ENCODE measurements at regions not wholly inside any gene's neighbourhood (a gene's known extent, or its start where the extent isn't known, plus 50 kb on each side); places are given as distances from the start of the nearest gene placed in this dataset.

DNA sequence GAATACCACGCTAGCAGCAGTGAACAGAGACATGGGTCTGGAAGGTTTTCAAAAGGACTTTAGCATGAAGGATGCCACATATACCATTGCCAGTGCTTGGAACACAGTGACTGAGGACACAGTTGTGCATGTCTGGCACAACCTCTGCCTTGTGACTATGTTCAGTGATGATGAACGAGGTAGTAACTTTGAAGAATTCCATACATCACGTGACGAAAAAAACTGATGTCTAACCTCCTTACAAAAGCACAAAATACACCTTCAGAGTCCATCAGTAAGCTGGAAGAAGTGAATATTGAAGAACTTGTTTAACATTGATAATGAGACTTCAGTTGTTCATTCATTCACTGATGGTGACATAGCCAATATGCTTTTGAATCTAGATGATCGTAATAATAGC is 594.8 kb upstream of the GRM7 start:
- no peak overlapping the region for H3K4me3 Mint-ChIP-seq (ENCODE audit: unreplicated experiment)
- no peak for TF ChIP-seq CTCF (IDR thresholded peaks at IDR 0.05)
- H3K9me3 Mint-ChIP-seq (ENCODE audit: unreplicated experiment), result peaks cover 49% of the 10 kb centered on the region
- H3K27me3 Mint-ChIP-seq (ENCODE audit: unreplicated experiment), result no peaks in the 10 kb centered on the region
- no peak overlapping the region for H3K27ac Mint-ChIP-seq (ENCODE audit: unreplicated experiment)
- H3K36me3 Mint-ChIP-seq (ENCODE audit: unreplicated experiment), result no peaks in the 10 kb centered on the region
- no peak for DNase-seq (ENCODE audit: extremely low spot score, unreplicated experiment)
- no peaks in the 10 kb centered on the region for H3K4me1 Mint-ChIP-seq (ENCODE audit: unreplicated experiment)

- H3K4me1 Mint-ChIP-seq (ENCODE audit: unreplicated experiment), result no peaks in the 10 kb centered on the region
- no peak for TF ChIP-seq CTCF (IDR thresholded peaks at IDR 0.05)
- peaks cover 50% of the 10 kb centered on the region for H3K9me3 Mint-ChIP-seq (ENCODE audit: unreplicated experiment)
- no peak overlapping the region for H3K27ac Mint-ChIP-seq (ENCODE audit: unreplicated experiment)
- no peaks in the 10 kb centered on the region for H3K36me3 Mint-ChIP-seq (ENCODE audit: unreplicated experiment)
- H3K4me3 Mint-ChIP-seq (ENCODE audit: unreplicated experiment), result no peak overlapping the region
- H3K27me3 Mint-ChIP-seq (ENCODE audit: unreplicated experiment), result no peaks in the 10 kb centered on the region
- DNase-seq (ENCODE audit: extremely low spot score, unreplicated experiment), result no peak
Observed at GRCh38 chr3:6273878-6274277, 587.0 kb upstream of the GRM7 start.

- TF ChIP-seq CTCF (IDR thresholded peaks at IDR 0.05), result no peak
- Mint-ChIP-seq H3K27ac (ENCODE audit: unreplicated experiment) (no peak overlapping the region), H3K27me3 (ENCODE audit: unreplicated experiment) (no peaks in the 10 kb centered on the region)
Observed at GRCh38 chr3:6281662-6282061, 579.3 kb upstream of the GRM7 start.

DNA sequence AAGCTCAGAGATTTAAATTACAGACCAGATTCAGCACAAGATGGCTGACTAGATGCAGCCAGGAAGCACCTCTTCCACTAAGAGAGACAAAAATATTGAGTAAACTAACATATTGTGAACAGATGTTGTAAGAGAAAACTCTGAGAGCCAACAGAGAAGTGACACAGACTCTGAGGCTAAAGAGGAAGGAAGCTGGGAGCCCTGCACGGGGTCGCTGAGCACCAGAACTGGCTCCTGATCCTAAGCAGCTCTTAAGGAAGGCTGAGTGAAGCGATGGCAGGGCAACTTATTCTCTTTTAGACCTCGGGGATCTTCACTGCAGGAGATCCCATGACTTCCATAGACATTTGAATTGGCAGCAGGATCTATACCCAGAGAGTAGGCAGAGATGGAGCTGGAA is 578.0 kb upstream of the GRM7 start:
- no peak for TF ChIP-seq CTCF (IDR thresholded peaks at IDR 0.05)
- no peaks in the 10 kb centered on the region for H3K27me3 Mint-ChIP-seq (ENCODE audit: unreplicated experiment)
- H3K4me1 Mint-ChIP-seq (ENCODE audit: unreplicated experiment), result no peaks in the 10 kb centered on the region
- no peak overlapping the region for H3K4me3 Mint-ChIP-seq (ENCODE audit: unreplicated experiment)
- H3K36me3 Mint-ChIP-seq (ENCODE audit: unreplicated experiment), result no peaks in the 10 kb centered on the region
- peaks cover 72% of the 10 kb centered on the region for H3K9me3 Mint-ChIP-seq (ENCODE audit: unreplicated experiment)
- no peak for DNase-seq (ENCODE audit: extremely low spot score, unreplicated experiment)
- no peak overlapping the region for H3K27ac Mint-ChIP-seq (ENCODE audit: unreplicated experiment)

More at GRCh38 chr3:6281662-6282061, 579.3 kb upstream of the GRM7 start:
- Mint-ChIP-seq H3K4me3 (ENCODE audit: unreplicated experiment) (no peak overlapping the region), H3K36me3 (ENCODE audit: unreplicated experiment) (no peaks in the 10 kb centered on the region), H3K9me3 (ENCODE audit: unreplicated experiment) (peaks cover 71% of the 10 kb centered on the region), H3K4me1 (ENCODE audit: unreplicated experiment) (no peaks in the 10 kb centered on the region)
- DNase-seq (ENCODE audit: extremely low spot score, unreplicated experiment), result no peak

GRCh38 chr3:6287088-6287875 is 573.6 kb upstream of the GRM7 start:
- no peaks in the 10 kb centered on the region for H3K4me1 Mint-ChIP-seq (ENCODE audit: unreplicated experiment)
- no peak overlapping the region for H3K27ac Mint-ChIP-seq (ENCODE audit: unreplicated experiment)
- H3K36me3 Mint-ChIP-seq (ENCODE audit: unreplicated experiment), result no peaks in the 10 kb centered on the region
- TF ChIP-seq CTCF (IDR thresholded peaks at IDR 0.05), result no peak
- H3K9me3 Mint-ChIP-seq (ENCODE audit: unreplicated experiment), result peaks cover 37% of the 10 kb centered on the region
- no peak overlapping the region for H3K4me3 Mint-ChIP-seq (ENCODE audit: unreplicated experiment)
- DNase-seq (ENCODE audit: extremely low spot score, unreplicated experiment), result no peak
- no peaks in the 10 kb centered on the region for H3K27me3 Mint-ChIP-seq (ENCODE audit: unreplicated experiment)

Measured in osteocyte (in vitro differentiated cells).